Stimulated activated CD8-positive, alpha-beta memory T cell treated with anti-CD3 and anti-CD28 coated beads, Interleukin-4, amount 100 ng/mL, for 24 hours (primary cell): ENCODE measurements at regions not wholly inside any gene's neighbourhood (a gene's known extent, or its start where the extent isn't known, plus 50 kb on each side); places are given as distances from the start of the nearest gene placed in this dataset.

Source experiments
- DNase-seq: peaks from one replicate; pipeline ENCODE4 v3.0.0-alpha.2; 2020; ENCODE audit warnings: low read depth

- no peak for DNase-seq
These were observed 662.9 kb downstream of the INHBA start for GRCh38 chr7:41039981-41040380.

- no peak for DNase-seq
These were observed 663.4 kb downstream of the INHBA start for GRCh38 chr7:41039386-41039953.

GRCh38 chr7:41038211-41038610, 664.7 kb downstream of the INHBA start:
- no peak for DNase-seq

GRCh38 chr7:41037691-41038090, 665.2 kb downstream of the INHBA start:
- DNase-seq, result no peak

GRCh38 chr7:41035794-41036193, 667.1 kb downstream of the INHBA start:
- no peak for DNase-seq

GRCh38 chr7:41033500-41033899, 669.4 kb downstream of the INHBA start:
- DNase-seq, result no peak

- no peak for DNase-seq
These were observed 672.2 kb downstream of the INHBA start for GRCh38 chr7:41030673-41031072.

GRCh38 chr7:41029072-41029499, 673.8 kb downstream of the INHBA start:
- DNase-seq, result no peak

GRCh38 chr7:41028580-41028979, 674.3 kb downstream of the INHBA start:
- DNase-seq, result no peak

- no peak for DNase-seq
These were observed 675.3 kb downstream of the INHBA start for GRCh38 chr7:41027428-41028115.

GRCh38 chr7:41024126-41024525, 678.8 kb downstream of the INHBA start:
- DNase-seq, result no peak

GRCh38 chr7:41020056-41020455, 682.8 kb downstream of the INHBA start:
- no peak for DNase-seq

- DNase-seq, result no peak
These were observed 689.8 kb downstream of the INHBA start for GRCh38 chr7:41013117-41013516.

- DNase-seq, result no peak
These were observed 690.8 kb downstream of the INHBA start for GRCh38 chr7:41012041-41012440.

GRCh38 chr7:41010967-41011366, 691.9 kb downstream of the INHBA start:
- DNase-seq, result no peak

GRCh38 chr7:41010418-41010817, 692.5 kb downstream of the INHBA start:
- no peak for DNase-seq

- no peak for DNase-seq
These were observed 695.1 kb downstream of the INHBA start for GRCh38 chr7:41007811-41008210.

- no peak for DNase-seq
These were observed 695.5 kb downstream of the INHBA start for GRCh38 chr7:41007351-41007751.

GRCh38 chr7:41006306-41006995, 696.4 kb downstream of the INHBA start:
- no peak for DNase-seq

GRCh38 chr7:41005374-41005901, 697.5 kb downstream of the INHBA start:
- no peak for DNase-seq

- DNase-seq, result no peak
These were observed 698.9 kb downstream of the INHBA start for GRCh38 chr7:41003977-41004376.

- no peak for DNase-seq
These were observed 699.3 kb downstream of the INHBA start for GRCh38 chr7:41003611-41003940.
